Neural crest cell (in vitro differentiated cells): ENCODE measurements at regions not wholly inside any gene's neighbourhood (a gene's known extent, or its start where the extent isn't known, plus 50 kb on each side); places are given as distances from the start of the nearest gene placed in this dataset.

Experiments used
- DNase-seq: peaks from one replicate; pipeline ENCODE4 v3.0.0; 2021; ENCODE audit warnings: low read depth, mixed read lengths, low spot score
- H3K27ac Mint-ChIP-seq: one replicate; pipeline ENCODE4 v1.8.0; 2021; ENCODE audit warnings: mild to moderate bottlenecking, mixed read lengths; ENCODE audit not compliant: unreplicated experiment
- H3K27me3 Mint-ChIP-seq: 2 replicates; pipeline ENCODE4 v1.8.0; 2021; ENCODE audit warnings: low read depth, mild to moderate bottlenecking, mixed read lengths
- H3K36me3 Mint-ChIP-seq: 2 replicates; pipeline ENCODE4 v1.8.0; 2021; ENCODE audit warnings: low read depth, mild to moderate bottlenecking, mixed read lengths
- H3K4me1 Mint-ChIP-seq: 2 replicates; pipeline ENCODE4 v1.8.0; 2021; ENCODE audit warnings: mixed read lengths
- H3K4me3 Mint-ChIP-seq: one replicate; pipeline ENCODE4 v1.8.0; 2021; ENCODE audit warnings: mild to moderate bottlenecking, mixed read lengths
- H3K9me3 Mint-ChIP-seq: 2 replicates; pipeline ENCODE4 v1.8.0; 2021; ENCODE audit warnings: mixed read lengths
- CTCF ChIP-seq: fragments of 200-600 bp; sonication (generic); conservative IDR thresholded peaks from 2 replicates; pipeline ENCODE4 v1.5.0; 2021; ENCODE audit warnings: antibody characterized with exemption, mild to moderate bottlenecking

DNA sequence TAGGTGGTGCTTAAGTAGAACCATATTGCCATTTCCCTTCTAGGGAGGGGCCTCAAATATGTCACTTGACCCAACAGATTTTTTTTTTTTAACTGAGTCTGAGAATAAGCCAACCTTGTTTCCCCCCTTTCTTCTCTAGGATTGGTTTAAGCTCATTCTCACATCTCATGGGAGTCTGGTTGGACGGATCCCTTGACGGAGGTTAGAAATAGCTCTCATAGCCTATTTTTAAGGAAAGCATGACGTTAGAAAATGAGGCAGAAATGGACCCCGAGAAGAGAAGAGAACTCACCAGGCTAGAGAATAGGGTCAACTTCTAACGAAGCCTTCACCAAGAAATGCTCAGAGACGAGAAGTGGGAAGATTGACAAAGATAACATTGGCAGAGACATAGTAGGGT, 95.1 kb upstream of the ZFHX3 start:
- Mint-ChIP-seq H3K4me1 (peaks cover 43% of the 10 kb centered on the region), H3K9me3 (no peaks in the 10 kb centered on the region), H3K4me3 (no peak overlapping the region), H3K27ac (no peak overlapping the region), H3K36me3 (no peaks in the 10 kb centered on the region), H3K27me3 (peaks cover 6% of the 10 kb centered on the region)
- DNase-seq: no peak
- no peak for TF ChIP-seq CTCF

DNA sequence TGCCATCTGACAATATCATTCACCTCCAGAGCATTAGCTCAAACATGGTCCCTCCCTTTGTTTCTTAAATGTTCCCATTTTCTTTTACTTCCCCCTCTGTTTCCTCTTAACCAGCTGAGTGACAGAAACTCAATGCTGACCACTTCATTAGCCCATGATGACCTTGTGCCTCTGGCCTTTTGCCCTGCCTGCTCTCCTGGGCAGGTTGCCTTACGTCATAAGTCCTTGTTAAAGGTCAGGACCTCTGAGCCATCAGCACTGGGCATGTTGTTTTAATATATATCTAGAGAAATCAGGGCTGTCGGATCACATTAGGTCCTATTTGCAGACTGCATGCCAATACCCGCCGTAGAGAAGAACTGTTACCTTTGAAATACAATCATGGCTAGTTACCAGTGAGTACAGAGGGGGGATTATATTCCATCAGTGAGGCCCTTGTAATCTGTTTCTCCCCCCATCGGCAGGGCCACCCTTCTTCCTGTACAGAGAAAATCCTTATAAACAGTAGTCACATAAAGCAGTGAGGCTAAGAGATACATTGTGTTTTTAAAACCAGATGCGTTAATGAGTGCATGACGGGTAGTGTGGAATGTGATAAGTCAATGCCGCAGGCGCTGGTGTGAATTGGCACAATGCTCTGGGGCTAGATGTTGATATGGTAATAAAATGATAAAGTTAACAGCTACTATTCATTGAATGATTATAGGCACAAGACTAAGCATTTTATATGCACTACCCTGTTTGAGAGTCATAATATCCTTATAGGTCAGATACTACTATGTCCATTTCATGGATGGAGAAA, 94.3 kb upstream of the ZFHX3 start:
- Mint-ChIP-seq H3K4me1 (peaks cover 43% of the 10 kb centered on the region), H3K27me3 (peaks cover 6% of the 10 kb centered on the region), H3K4me3 (peak overlapping the region; percentile 17), H3K27ac (peak overlapping the region; percentile 82), H3K9me3 (no peaks in the 10 kb centered on the region), H3K36me3 (no peaks in the 10 kb centered on the region)
- DNase-seq: no peak
- no peak for TF ChIP-seq CTCF

GRCh38 chr16:73140929-73141328, 93.0 kb upstream of the ZFHX3 start:
- Mint-ChIP-seq H3K4me3 (no peak overlapping the region), H3K4me1 (peaks cover 40% of the 10 kb centered on the region), H3K36me3 (no peaks in the 10 kb centered on the region), H3K9me3 (no peaks in the 10 kb centered on the region), H3K27me3 (peaks cover 6% of the 10 kb centered on the region), H3K27ac (no peak overlapping the region)
- TF ChIP-seq CTCF: no peak
- DNase-seq: no peak

DNA sequence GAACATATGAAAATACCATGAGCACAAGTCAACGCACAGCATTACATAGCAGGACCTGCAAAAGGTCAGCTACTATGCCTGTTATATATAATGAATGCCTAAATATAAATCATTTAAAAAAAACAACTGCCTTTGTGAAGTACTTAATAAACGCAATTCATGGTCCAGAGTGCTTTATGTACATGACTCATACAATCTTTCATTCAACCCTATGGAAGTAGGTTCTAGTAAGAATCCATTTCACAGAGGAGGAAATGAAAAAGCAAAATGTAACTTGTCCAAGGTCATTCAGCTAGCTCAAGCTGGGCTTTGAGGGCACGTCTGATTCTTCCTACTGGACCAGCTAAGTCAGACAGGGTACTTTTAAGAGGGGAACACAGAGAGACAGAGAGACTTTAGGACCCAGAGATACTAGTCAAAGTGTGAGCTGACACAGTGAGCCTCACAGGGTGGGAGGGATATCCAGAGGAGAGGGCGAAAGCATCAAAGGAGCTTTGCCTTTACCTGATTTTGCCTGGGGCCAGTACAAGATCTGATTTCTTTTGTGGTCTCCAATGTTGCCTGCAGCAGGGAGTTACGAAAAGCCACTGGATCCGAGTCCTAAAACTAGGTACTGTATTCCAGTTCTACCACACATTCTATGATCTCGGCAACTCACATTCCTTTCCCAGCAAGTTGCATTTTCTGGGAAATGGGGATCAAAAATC, 83.4 kb upstream of the ZFHX3 start:
- peaks cover 3% of the 10 kb centered on the region for H3K9me3 Mint-ChIP-seq
- no peak for DNase-seq
- peaks cover 18% of the 10 kb centered on the region for H3K4me1 Mint-ChIP-seq
- no peaks in the 10 kb centered on the region for H3K27me3 Mint-ChIP-seq
- no peak overlapping the region for H3K4me3 Mint-ChIP-seq
- no peak overlapping the region for H3K27ac Mint-ChIP-seq
- no peak for TF ChIP-seq CTCF
- no peaks in the 10 kb centered on the region for H3K36me3 Mint-ChIP-seq

- no peak for TF ChIP-seq CTCF
- peaks cover 3% of the 10 kb centered on the region for H3K9me3 Mint-ChIP-seq
- H3K4me1 Mint-ChIP-seq: peaks cover 18% of the 10 kb centered on the region
- no peaks in the 10 kb centered on the region for H3K27me3 Mint-ChIP-seq
- no peak overlapping the region for H3K27ac Mint-ChIP-seq
- no peak overlapping the region for H3K4me3 Mint-ChIP-seq
- DNase-seq: no peak
- H3K36me3 Mint-ChIP-seq: no peaks in the 10 kb centered on the region
Measured at GRCh38 chr16:73129455-73129854, 81.5 kb upstream of the ZFHX3 start.
